ENCODE measurements at regions not wholly inside any gene's neighbourhood (a gene's known extent, or its start where the extent isn't known, plus 50 kb on each side); places are given as distances from the start of the nearest gene placed in this dataset.

- no peak for TF ChIP-seq CTCF (conservative IDR thresholded peaks at IDR 0.05)
- no peak for TF ChIP-seq ZFX (IDR thresholded peaks at IDR 0.05)
These were observed 538.7 kb upstream of the PCDH7 start for GRCh38 chr4:30181512-30181911.

All from C4-2B (cell line).